Thyroid gland (tissue), 4 donors: ENCODE measurements at regions not wholly inside any gene's neighbourhood (a gene's known extent, or its start where the extent isn't known, plus 50 kb on each side); places are given as distances from the start of the nearest gene placed in this dataset.
"Not testable (repeated sequence)": the region's sequence is repeated elsewhere in the genome, so short reads cannot be mapped to it uniquely, and the experiment has no call there.

ENCODE experiments used
- DNase-seq, 2 donors: peaks; one replicate each; pipeline ENCODE4 v3.0.0-alpha.2; 2019
- H3K27ac ChIP-seq, 3 donors: fragments of 200-600 bp; sonication (generic); 1 replicate in 2 of 3; 2 replicates in 1 of 3; pipeline ENCODE4 v1.5.1; 2016 to 2019; ENCODE audit warnings: mild to moderate bottlenecking in 1 of 3, moderate library complexity in 1 of 3
- H3K27me3 ChIP-seq: fragments of 200-600 bp; sonication (generic); one replicate; pipeline ENCODE4 v1.5.1; 2019
- H3K36me3 ChIP-seq, 2 donors: fragments of 200-600 bp; sonication (generic); one replicate each; pipeline ENCODE4 v1.5.1; 2016 to 2019
- H3K4me1 ChIP-seq, 2 donors: fragments of 200-600 bp; sonication (generic); one replicate each; pipeline ENCODE4 v1.5.1; 2017 to 2019
- H3K4me3 ChIP-seq, 3 donors: fragments of 200-600 bp; sonication (generic); replicated peaks in 1 of 3; 1 replicate in 2 of 3; 2 replicates in 1 of 3; pipeline ENCODE4 v1.5.1; 2016; ENCODE audit warnings: mild to moderate bottlenecking in 1 of 3
- H3K9me3 ChIP-seq: fragments of 200-600 bp; sonication (generic); one replicate; pipeline ENCODE4 v1.5.1; 2017
- POLR2A ChIP-seq, 2 donors: fragments of 450-650 bp; IDR thresholded peaks; one replicate each; pipeline ENCODE4 v1.6.1; 2017; ENCODE audit warnings: antibody characterized with exemption in 2 of 2, mild to moderate bottlenecking in 2 of 2, moderate library complexity in 1 of 2
- WGBS, 2 donors: methylation state at CpG; one replicate each; pipeline ENCODE4 v1.1.5; 2017; 5-methylcytosine and 5-hydroxymethylcytosine counted together
- intact Hi-C: fragments of 100-400 bp; cut with DNase I; formaldehyde crosslinking; loops from one replicate; pipeline ENCODE4 v1.15.1; 2023
- TF ChIP-seq, protein P1 (sequence below), 6 experiments: fragments of 200-600 bp in 3 of 6; fragments of 450-650 bp in 3 of 6; sonication (generic) in 3 of 6; IDR thresholded peaks; one replicate each; pipeline ENCODE4 v1.5.1; 2016 to 2019; ENCODE audit warnings: antibody characterized with exemption in 6 of 6, mild to moderate bottlenecking in 2 of 6, inconsistent platforms in 1 of 6, moderate library complexity in 1 of 6

GRCh38 chr7:140262242-140262903 lies 85.6 kb upstream of the KDM7A start:
- Histone ChIP-seq H3K27me3 (no peaks in the 10 kb centered on the region), H3K36me3 (no peaks in the 10 kb centered on the region), H3K27ac (no peak overlapping the region), H3K4me1 (no peaks in the 10 kb centered on the region), H3K9me3 (no peaks in the 10 kb centered on the region), H3K4me3 (no peak overlapping the region)
- DNase-seq: no peak
- 90 to 97% methylated on average over 6 of the region's 6 CpGs for WGBS, 2 donors
- no peak for TF ChIP-seq POLR2A (IDR thresholded peaks at IDR 0.05)
- TF ChIP-seq, protein P1, sequence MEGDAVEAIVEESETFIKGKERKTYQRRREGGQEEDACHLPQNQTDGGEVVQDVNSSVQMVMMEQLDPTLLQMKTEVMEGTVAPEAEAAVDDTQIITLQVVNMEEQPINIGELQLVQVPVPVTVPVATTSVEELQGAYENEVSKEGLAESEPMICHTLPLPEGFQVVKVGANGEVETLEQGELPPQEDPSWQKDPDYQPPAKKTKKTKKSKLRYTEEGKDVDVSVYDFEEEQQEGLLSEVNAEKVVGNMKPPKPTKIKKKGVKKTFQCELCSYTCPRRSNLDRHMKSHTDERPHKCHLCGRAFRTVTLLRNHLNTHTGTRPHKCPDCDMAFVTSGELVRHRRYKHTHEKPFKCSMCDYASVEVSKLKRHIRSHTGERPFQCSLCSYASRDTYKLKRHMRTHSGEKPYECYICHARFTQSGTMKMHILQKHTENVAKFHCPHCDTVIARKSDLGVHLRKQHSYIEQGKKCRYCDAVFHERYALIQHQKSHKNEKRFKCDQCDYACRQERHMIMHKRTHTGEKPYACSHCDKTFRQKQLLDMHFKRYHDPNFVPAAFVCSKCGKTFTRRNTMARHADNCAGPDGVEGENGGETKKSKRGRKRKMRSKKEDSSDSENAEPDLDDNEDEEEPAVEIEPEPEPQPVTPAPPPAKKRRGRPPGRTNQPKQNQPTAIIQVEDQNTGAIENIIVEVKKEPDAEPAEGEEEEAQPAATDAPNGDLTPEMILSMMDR (IDR thresholded peaks at IDR 0.05): no peak
- intact Hi-C loops: no loop called here

GRCh38 chr7:140261522-140261921 lies 84.7 kb upstream of the KDM7A start:
- 60 to 74% methylated on average over 1 of the region's 1 CpG for WGBS, 2 donors
- H3K27ac ChIP-seq: no peak overlapping the region
- no peaks in the 10 kb centered on the region for H3K4me1 ChIP-seq
- intact Hi-C loops: no loop called here
- no peak overlapping the region for H3K4me3 ChIP-seq
- TF ChIP-seq POLR2A (IDR thresholded peaks at IDR 0.05): no peak
- TF ChIP-seq, protein P1 (IDR thresholded peaks at IDR 0.05): no peak
- H3K9me3 ChIP-seq: no peaks in the 10 kb centered on the region
- no peaks in the 10 kb centered on the region for H3K27me3 ChIP-seq
- no peak for DNase-seq
- H3K36me3 ChIP-seq: no peaks in the 10 kb centered on the region

DNA sequence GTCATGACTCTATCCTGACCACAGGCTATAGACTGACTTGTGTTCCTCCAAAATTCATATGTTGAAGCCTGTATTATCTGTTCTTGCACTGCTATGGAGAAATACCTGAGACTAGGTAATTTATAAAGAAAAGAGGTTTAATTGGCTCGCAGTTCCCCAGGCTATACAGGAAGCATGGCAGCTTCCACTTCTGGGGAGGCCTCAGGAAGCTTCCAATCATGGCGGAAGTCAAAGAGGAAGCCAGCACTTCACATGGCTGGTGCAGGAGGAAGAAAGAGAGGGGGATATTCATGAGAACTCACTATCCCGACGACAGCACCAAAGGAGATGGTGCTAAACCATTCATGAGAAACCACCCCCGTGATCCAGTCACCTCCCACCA lies 84.3 kb upstream of the KDM7A start:
- WGBS, 2 donors: 74 to 82% methylated on average over 5 of the region's 5 CpGs
- no peak for TF ChIP-seq POLR2A (IDR thresholded peaks at IDR 0.05)
- TF ChIP-seq, protein P1 (IDR thresholded peaks at IDR 0.05): no peak
- no peaks in the 10 kb centered on the region for H3K27me3 ChIP-seq
- DNase-seq: no peak
- intact Hi-C loops: no loop called here
- H3K36me3 ChIP-seq: no peaks in the 10 kb centered on the region
- H3K4me1 ChIP-seq: no peaks in the 10 kb centered on the region
- no peak overlapping the region for H3K27ac ChIP-seq
- no peaks in the 10 kb centered on the region for H3K9me3 ChIP-seq
- H3K4me3 ChIP-seq: no peak overlapping the region

DNA sequence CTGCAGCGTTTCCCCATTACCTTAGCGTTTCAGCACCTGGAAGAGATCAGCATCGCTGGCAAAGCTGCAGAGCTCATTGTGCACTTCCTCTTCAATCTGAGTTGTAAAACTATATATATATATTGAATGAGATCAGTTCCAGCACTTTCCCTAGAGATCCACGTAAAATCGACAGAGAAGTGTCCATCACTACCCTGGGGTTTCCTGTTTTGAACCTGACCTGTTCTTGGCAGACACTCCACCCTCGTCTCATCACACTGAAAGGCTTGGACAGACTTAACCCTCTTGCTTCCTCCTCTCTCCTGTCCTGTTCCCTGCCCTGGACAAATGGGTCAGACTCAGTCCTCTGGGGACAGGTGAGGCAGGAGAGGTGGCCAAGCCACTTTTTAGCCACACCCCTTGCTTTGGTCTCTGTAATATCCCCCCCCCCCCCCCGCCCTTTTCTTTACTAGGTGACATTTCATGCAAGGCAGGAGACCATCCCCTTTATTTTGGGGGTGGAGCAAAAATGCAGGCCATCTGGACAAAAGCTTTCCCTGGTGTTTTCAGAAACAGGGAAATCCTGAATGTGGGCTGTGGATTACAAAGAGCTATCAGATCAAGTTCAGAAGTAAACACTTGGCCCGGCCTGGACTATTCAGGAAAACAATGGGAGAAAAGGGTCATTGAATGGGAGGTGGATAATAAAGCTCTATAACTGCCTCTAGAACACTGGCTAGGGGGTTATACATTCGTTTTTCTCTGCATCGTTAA lies 83.7 kb upstream of the KDM7A start:
- H3K36me3 ChIP-seq: no peaks in the 10 kb centered on the region
- no peaks in the 10 kb centered on the region for H3K27me3 ChIP-seq
- H3K4me1 ChIP-seq: no peaks in the 10 kb centered on the region
- H3K4me3 ChIP-seq: no peak overlapping the region
- no peak for DNase-seq
- 37 to 44% methylated on average over 10 of the region's 10 CpGs for WGBS, 2 donors
- intact Hi-C loops: no loop called here
- TF ChIP-seq, protein P1 (IDR thresholded peaks at IDR 0.05): no peak
- no peak for TF ChIP-seq POLR2A (IDR thresholded peaks at IDR 0.05)
- H3K9me3 ChIP-seq: no peaks in the 10 kb centered on the region
- H3K27ac ChIP-seq: no peak overlapping the region

DNA sequence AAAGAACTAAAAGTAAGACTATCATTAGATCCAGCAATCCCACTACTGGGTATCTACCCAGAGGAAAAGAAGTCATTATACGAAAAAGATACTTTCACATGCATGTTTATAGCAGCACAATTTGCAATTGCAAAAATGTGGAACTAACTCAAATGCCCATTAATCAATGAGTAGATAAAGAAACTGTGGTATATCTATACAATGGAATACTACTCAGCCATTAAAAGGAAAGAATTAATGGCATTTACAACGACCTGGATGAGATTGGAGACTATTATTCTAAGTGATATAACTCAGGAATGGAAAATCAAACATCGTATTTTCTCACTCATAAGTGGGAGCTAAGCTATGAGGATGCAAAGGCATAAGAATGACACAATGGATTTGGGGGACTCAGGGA lies 80.5 kb upstream of the KDM7A start:
- H3K4me1 ChIP-seq, DNase-seq, intact Hi-C loops, H3K4me3 ChIP-seq, H3K27me3 ChIP-seq, H3K36me3 ChIP-seq, H3K9me3 ChIP-seq, H3K27ac ChIP-seq: not testable (repeated sequence)
- 84 to 85% methylated on average over 3 of the region's 3 CpGs for WGBS, 2 donors

DNA sequence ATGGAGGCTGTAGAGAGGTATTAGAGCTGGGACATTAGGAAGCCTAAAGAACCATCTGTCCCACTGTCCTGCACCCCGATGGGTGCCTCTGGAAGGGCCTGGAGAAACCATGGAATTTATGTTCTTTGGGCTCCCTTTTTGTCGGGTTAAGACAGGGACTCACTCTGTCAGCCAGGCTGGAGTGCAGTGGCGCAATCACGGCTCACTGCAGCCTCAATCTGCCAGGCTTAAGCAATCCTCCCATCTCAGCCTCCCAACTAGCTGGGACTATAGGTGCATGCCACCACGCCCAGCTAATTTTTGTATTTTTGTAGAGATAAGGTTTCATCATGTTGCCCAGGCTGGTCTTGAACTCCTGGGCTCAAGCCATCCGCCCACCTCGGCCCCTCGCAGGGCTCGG lies 78.2 kb upstream of the KDM7A start:
- WGBS, 2 donors: 93 to 94% methylated on average over 9 of the region's 9 CpGs
- not testable (repeated sequence) for H3K27me3 ChIP-seq

More for the DNA sequence above, 78.2 kb upstream of the KDM7A start:
- H3K36me3 ChIP-seq, H3K9me3 ChIP-seq, intact Hi-C loops, H3K27ac ChIP-seq, H3K4me3 ChIP-seq, DNase-seq, H3K4me1 ChIP-seq: not testable (repeated sequence)
